ENCODE measurements at regions not wholly inside any gene's neighbourhood (a gene's known extent, or its start where the extent isn't known, plus 50 kb on each side); places are given as distances from the start of the nearest gene placed in this dataset.

- H3K27ac Mint-ChIP-seq = no peak overlapping the region
- H3K4me1 Mint-ChIP-seq = peaks cover 40% of the 10 kb centered on the region
- TF ChIP-seq CTCF (IDR thresholded peaks at IDR 0.05; ENCODE audit: unreplicated experiment in 3 of 3) = no peak
Measured at GRCh38 chr16:85453703-85454102, 159.4 kb upstream of the GSE1 start.

GRCh38 chr16:85454171-85454872 lies 158.8 kb upstream of the GSE1 start:
- H3K9me3 Mint-ChIP-seq = no peaks in the 10 kb centered on the region
- no peak overlapping the region for H3K4me3 Mint-ChIP-seq
- peaks cover 40% of the 10 kb centered on the region for H3K4me1 Mint-ChIP-seq
- H3K27me3 Mint-ChIP-seq (ENCODE audit: low read depth) = peaks cover 9% of the 10 kb centered on the region
- no peak for TF ChIP-seq CTCF (IDR thresholded peaks at IDR 0.05; ENCODE audit: unreplicated experiment in 3 of 3)
- H3K36me3 Mint-ChIP-seq (ENCODE audit: low read depth) = no peaks in the 10 kb centered on the region
- peak overlapping the region in 2 of 3 experiments; percentile 39 to 65 for H3K27ac Mint-ChIP-seq

More at GRCh38 chr16:85453703-85454102, 159.4 kb upstream of the GSE1 start:
- peaks cover 9% of the 10 kb centered on the region for H3K27me3 Mint-ChIP-seq (ENCODE audit: low read depth)
- H3K4me3 Mint-ChIP-seq = no peak overlapping the region
- H3K9me3 Mint-ChIP-seq = no peaks in the 10 kb centered on the region
- H3K36me3 Mint-ChIP-seq (ENCODE audit: low read depth) = no peaks in the 10 kb centered on the region

- Mint-ChIP-seq H3K4me1 (peaks cover 46% of the 10 kb centered on the region), H3K27me3 (ENCODE audit: low read depth) (peaks cover 9% of the 10 kb centered on the region), H3K9me3 (no peaks in the 10 kb centered on the region), H3K36me3 (ENCODE audit: low read depth) (no peaks in the 10 kb centered on the region), H3K27ac (peak overlapping the region in 2 of 3 experiments; percentile 35 to 65), H3K4me3 (no peak overlapping the region)
- no peak for TF ChIP-seq CTCF (IDR thresholded peaks at IDR 0.05; ENCODE audit: unreplicated experiment in 3 of 3)
Measured at GRCh38 chr16:85455534-85455933, 157.6 kb upstream of the GSE1 start.

GRCh38 chr16:85457366-85457765 lies 155.8 kb upstream of the GSE1 start:
- H3K4me3 Mint-ChIP-seq = no peak overlapping the region
- H3K27ac Mint-ChIP-seq = no peak overlapping the region
- peaks cover 64% of the 10 kb centered on the region for H3K4me1 Mint-ChIP-seq
- no peaks in the 10 kb centered on the region for H3K36me3 Mint-ChIP-seq (ENCODE audit: low read depth)
- H3K27me3 Mint-ChIP-seq (ENCODE audit: low read depth) = peaks cover 9% of the 10 kb centered on the region
- no peak for TF ChIP-seq CTCF (IDR thresholded peaks at IDR 0.05; ENCODE audit: unreplicated experiment in 3 of 3)
- H3K9me3 Mint-ChIP-seq = no peaks in the 10 kb centered on the region

- H3K4me1 Mint-ChIP-seq = peaks cover 69% of the 10 kb centered on the region
- no peaks in the 10 kb centered on the region for H3K36me3 Mint-ChIP-seq (ENCODE audit: low read depth)
- TF ChIP-seq CTCF (IDR thresholded peaks at IDR 0.05; ENCODE audit: unreplicated experiment in 3 of 3) = no peak
- no peaks in the 10 kb centered on the region for H3K9me3 Mint-ChIP-seq
- peak overlapping the region in 2 of 3 experiments; percentile 38 to 91 for H3K27ac Mint-ChIP-seq
- H3K27me3 Mint-ChIP-seq (ENCODE audit: low read depth) = peaks cover 12% of the 10 kb centered on the region
- no peak overlapping the region for H3K4me3 Mint-ChIP-seq
Measured at GRCh38 chr16:85458968-85459367, 154.2 kb upstream of the GSE1 start.

Measured in nephron (organoid).